ENCODE measurements at regions not wholly inside any gene's neighbourhood (a gene's known extent, or its start where the extent isn't known, plus 50 kb on each side); places are given as distances from the start of the nearest gene placed in this dataset.

GRCh38 chr7:124596881-124597280, 168.7 kb downstream of the GPR37 start:
- TF ChIP-seq CTCF (IDR thresholded peaks at IDR 0.05) = no peak
- no peak for TF ChIP-seq EP300 (IDR thresholded peaks at IDR 0.05)
- no peak for TF ChIP-seq POLR2AphosphoS5 (IDR thresholded peaks at IDR 0.05)
